Left ventricle myocardium superior (tissue), 1 donor: ENCODE measurements at regions not wholly inside any gene's neighbourhood (a gene's known extent, or its start where the extent isn't known, plus 50 kb on each side); places are given as distances from the start of the nearest gene placed in this dataset.
A peak's percentile ranks its signal among the peaks of the same experiment; 100 is the strongest.

Source experiments
- ATAC-seq: fragments of 200-7000 bp; cut with Tn5 transposase; one replicate; pipeline ENCODE4 v1.9.1; 2020; ENCODE audit warnings: mild to moderate bottlenecking, moderate library complexity
- DNase-seq: peaks from one replicate; pipeline ENCODE4 v3.0.0-alpha.2; 2020
- intact Hi-C: fragments of 100-400 bp; cut with micrococcal nuclease; formaldehyde crosslinking; loops from one replicate; pipeline ENCODE4 v1.11.0; 2022
- donor health status: DM: no; HTN: yes; CAD: no; lungs with severe emphysema.

- ATAC-seq, result no peak
- intact Hi-C loops, result no loop called here
- no peak for DNase-seq
Measured at GRCh38 chr11:110908401-110909105, 196.3 kb upstream of the ARHGAP20 start.

GRCh38 chr11:110907629-110908028, 195.4 kb upstream of the ARHGAP20 start:
- ATAC-seq (no peak), DNase-seq (no peak)
- intact Hi-C loops, result no loop called here

GRCh38 chr11:110903830-110904229, 191.6 kb upstream of the ARHGAP20 start:
- no peak for DNase-seq
- intact Hi-C loops, result no loop called here
- ATAC-seq, result no peak

- no peak for DNase-seq
- intact Hi-C loops, result no loop called here
- no peak for ATAC-seq
Measured at GRCh38 chr11:110903378-110903777, 191.1 kb upstream of the ARHGAP20 start.

GRCh38 chr11:110901441-110901840, 189.2 kb upstream of the ARHGAP20 start:
- DNase-seq (no peak), ATAC-seq (no peak)
- intact Hi-C loops, result no loop called here

GRCh38 chr11:110900426-110900825, 188.2 kb upstream of the ARHGAP20 start:
- ATAC-seq (no peak), DNase-seq (no peak)
- intact Hi-C loops, result no loop called here

- no peak for DNase-seq
- peak; percentile 37 for ATAC-seq
- intact Hi-C loops, result no loop called here
Measured at GRCh38 chr11:110897035-110897434, 184.8 kb upstream of the ARHGAP20 start.

GRCh38 chr11:110896358-110896757, 184.1 kb upstream of the ARHGAP20 start:
- DNase-seq (no peak), ATAC-seq (no peak)
- intact Hi-C loops, result no loop called here

GRCh38 chr11:110894224-110894623, 182.0 kb upstream of the ARHGAP20 start:
- ATAC-seq, result no peak
- intact Hi-C loops, result no loop called here
- DNase-seq, result no peak

- intact Hi-C loops, result no loop called here
- ATAC-seq, result no peak
- DNase-seq, result no peak
Measured at GRCh38 chr11:110892741-110893285, 180.6 kb upstream of the ARHGAP20 start.

- ATAC-seq, result no peak
- intact Hi-C loops, result no loop called here
- DNase-seq, result no peak
Measured at GRCh38 chr11:110891411-110891810, 179.2 kb upstream of the ARHGAP20 start.

GRCh38 chr11:110890995-110891394, 178.8 kb upstream of the ARHGAP20 start:
- intact Hi-C loops, result no loop called here
- ATAC-seq (no peak), DNase-seq (no peak)

- intact Hi-C loops, result no loop called here
- ATAC-seq (no peak), DNase-seq (no peak)
Measured at GRCh38 chr11:110886288-110886970, 174.2 kb upstream of the ARHGAP20 start.

GRCh38 chr11:110883256-110883655, 171.0 kb upstream of the ARHGAP20 start:
- DNase-seq (no peak), ATAC-seq (no peak)
- intact Hi-C loops, result no loop called here

- ATAC-seq, result no peak
- intact Hi-C loops, result no loop called here
- DNase-seq, result no peak
Measured at GRCh38 chr11:110878513-110878912, 166.3 kb upstream of the ARHGAP20 start.

- intact Hi-C loops, result no loop called here
- no peak for DNase-seq
- ATAC-seq, result no peak
Measured at GRCh38 chr11:110874437-110875030, 162.3 kb upstream of the ARHGAP20 start.

- intact Hi-C loops, result no loop called here
- ATAC-seq, result no peak
- DNase-seq, result no peak
Measured at GRCh38 chr11:110873975-110874374, 161.7 kb upstream of the ARHGAP20 start.

GRCh38 chr11:110870816-110871522, 158.7 kb upstream of the ARHGAP20 start:
- DNase-seq, result no peak
- no peak for ATAC-seq
- intact Hi-C loops, result no loop called here

GRCh38 chr11:110867951-110868350, 155.7 kb upstream of the ARHGAP20 start:
- ATAC-seq (no peak), DNase-seq (no peak)
- intact Hi-C loops, result no loop called here

- no peak for ATAC-seq
- no peak for DNase-seq
- intact Hi-C loops, result no loop called here
Measured at GRCh38 chr11:110866081-110866480, 153.8 kb upstream of the ARHGAP20 start.
